Choroid plexus epithelial cell (primary cell): ENCODE measurements at regions not wholly inside any gene's neighbourhood (a gene's known extent, or its start where the extent isn't known, plus 50 kb on each side); places are given as distances from the start of the nearest gene placed in this dataset.

ENCODE experiments used
- DNase-seq: peaks from one replicate; pipeline ENCODE4 v3.0.0-alpha.2; 2010; ENCODE audit warnings: low read depth
- H3K4me3 ChIP-seq: 2 replicates; pipeline ENCODE4 v1.5.1; 2011; ENCODE audit warnings: low read depth, mild to moderate bottlenecking, control low read depth, low read length, moderate library complexity
- TF ChIP-seq, protein P1 (sequence below): conservative IDR thresholded peaks from 2 replicates; pipeline ENCODE4 v1.5.1; 2011; ENCODE audit warnings: low read depth, mild to moderate bottlenecking, control low read depth, inconsistent platforms, low read length, moderate library complexity

DNA sequence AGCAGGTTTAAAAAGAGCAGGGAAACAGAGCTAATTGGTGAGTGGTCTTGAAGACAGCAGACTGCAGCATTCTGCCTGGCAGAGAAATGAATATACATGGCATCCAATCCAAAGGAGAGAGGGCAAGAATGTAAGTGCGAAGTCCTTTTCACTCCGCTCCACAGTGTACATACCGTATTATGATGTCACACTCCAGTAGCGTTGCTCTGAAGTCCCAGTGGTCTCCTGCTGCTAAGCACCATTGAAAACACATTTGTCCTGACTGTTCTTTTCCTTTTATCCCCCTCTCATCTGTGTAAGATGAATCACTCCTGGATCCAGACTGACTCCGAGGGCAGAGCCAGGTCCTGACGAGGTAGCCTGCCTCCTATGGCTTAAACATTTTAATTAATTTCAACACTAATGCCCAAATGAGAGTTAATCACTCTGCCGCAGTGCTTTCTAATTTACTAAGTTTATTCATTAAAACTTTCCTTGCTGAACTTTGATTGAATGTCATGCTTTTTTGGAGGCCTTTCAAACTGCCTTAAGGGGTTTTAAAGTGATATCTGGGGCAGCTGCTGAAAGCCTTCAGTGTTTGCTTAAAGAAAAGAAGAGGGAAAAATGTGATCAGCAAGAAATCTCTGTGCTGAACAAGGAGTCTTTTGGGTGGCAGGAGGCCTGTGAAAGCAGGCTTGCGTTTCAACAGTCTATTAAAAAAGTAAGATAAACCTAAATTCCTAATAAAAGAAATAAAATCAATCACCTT lies 227.2 kb downstream of the ATG4C start:
- DNase-seq = peak; percentile 22
- no peak overlapping the region for H3K4me3 ChIP-seq
- TF ChIP-seq, protein P1, sequence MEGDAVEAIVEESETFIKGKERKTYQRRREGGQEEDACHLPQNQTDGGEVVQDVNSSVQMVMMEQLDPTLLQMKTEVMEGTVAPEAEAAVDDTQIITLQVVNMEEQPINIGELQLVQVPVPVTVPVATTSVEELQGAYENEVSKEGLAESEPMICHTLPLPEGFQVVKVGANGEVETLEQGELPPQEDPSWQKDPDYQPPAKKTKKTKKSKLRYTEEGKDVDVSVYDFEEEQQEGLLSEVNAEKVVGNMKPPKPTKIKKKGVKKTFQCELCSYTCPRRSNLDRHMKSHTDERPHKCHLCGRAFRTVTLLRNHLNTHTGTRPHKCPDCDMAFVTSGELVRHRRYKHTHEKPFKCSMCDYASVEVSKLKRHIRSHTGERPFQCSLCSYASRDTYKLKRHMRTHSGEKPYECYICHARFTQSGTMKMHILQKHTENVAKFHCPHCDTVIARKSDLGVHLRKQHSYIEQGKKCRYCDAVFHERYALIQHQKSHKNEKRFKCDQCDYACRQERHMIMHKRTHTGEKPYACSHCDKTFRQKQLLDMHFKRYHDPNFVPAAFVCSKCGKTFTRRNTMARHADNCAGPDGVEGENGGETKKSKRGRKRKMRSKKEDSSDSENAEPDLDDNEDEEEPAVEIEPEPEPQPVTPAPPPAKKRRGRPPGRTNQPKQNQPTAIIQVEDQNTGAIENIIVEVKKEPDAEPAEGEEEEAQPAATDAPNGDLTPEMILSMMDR = no peak

GRCh38 chr1:63012339-63012738 lies 228.4 kb downstream of the ATG4C start:
- H3K4me3 ChIP-seq = no peak overlapping the region
- TF ChIP-seq, protein P1 = no peak
- no peak for DNase-seq

GRCh38 chr1:63014267-63014666 lies 230.3 kb downstream of the ATG4C start:
- DNase-seq = no peak
- H3K4me3 ChIP-seq = no peak overlapping the region
- TF ChIP-seq, protein P1 = no peak

GRCh38 chr1:63022319-63022718 lies 238.4 kb downstream of the ATG4C start:
- DNase-seq = no peak
- TF ChIP-seq, protein P1 = no peak
- H3K4me3 ChIP-seq = no peak overlapping the region

GRCh38 chr1:63023171-63023570 lies 239.2 kb downstream of the ATG4C start:
- H3K4me3 ChIP-seq = no peak overlapping the region
- TF ChIP-seq, protein P1 = no peak
- DNase-seq = no peak

DNA sequence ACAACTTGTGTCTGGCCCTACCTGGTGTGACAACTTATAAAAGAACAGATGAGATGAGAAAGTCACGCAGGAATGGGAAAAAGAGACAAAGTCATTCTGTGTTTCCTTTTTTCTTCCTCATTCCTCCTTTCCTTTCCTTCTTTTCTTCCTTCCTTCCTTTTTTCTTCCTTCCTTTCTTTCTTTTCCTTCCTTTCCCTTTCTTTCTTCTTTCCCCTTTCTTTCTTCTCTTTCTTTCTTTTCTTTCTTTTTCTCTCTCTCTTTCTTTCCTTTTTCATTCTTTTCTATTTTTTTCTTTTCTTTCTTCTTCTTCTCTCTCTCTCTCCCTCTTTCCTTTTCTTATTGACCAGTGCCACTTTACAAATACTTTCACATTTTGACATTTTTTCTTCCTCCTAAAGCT lies 239.7 kb downstream of the ATG4C start:
- DNase-seq = no peak
- no peak overlapping the region for H3K4me3 ChIP-seq
- TF ChIP-seq, protein P1 = no peak

DNA sequence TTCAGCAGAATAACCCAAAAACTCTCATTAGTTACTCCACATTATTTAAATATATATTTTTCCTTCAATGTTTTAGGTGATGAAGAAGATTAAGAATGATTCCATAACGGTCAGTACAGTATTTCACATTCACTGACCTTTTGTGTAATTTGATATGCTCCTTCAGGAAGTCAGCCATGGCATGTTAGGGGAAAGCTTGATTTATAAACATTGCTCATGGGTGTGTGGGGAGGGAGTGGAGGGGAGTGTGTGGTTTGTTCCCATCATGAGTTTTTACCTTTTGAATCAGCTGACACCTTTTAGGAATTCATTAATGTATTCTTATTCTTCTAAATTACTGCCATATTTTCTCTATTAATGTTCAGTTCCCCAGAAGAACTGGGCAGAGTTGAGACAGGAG lies 240.2 kb downstream of the ATG4C start:
- TF ChIP-seq, protein P1 = no peak
- peak; percentile 34 for DNase-seq
- H3K4me3 ChIP-seq = no peak overlapping the region
